Mucosa of rectum (tissue), 2 donors: ENCODE measurements at regions not wholly inside any gene's neighbourhood (a gene's known extent, or its start where the extent isn't known, plus 50 kb on each side); places are given as distances from the start of the nearest gene placed in this dataset.
"Not testable (repeated sequence)": the region's sequence is repeated elsewhere in the genome, so short reads cannot be mapped to it uniquely, and the experiment has no call there.

Experiments
- H3K27ac ChIP-seq, 2 donors: one replicate each; pipeline ENCODE4 v1.7.0; 2013; ENCODE audit warnings: inconsistent platforms in 2 of 2, low read depth in 2 of 2, low read length in 2 of 2
- H3K27me3 ChIP-seq, 2 donors: one replicate each; pipeline ENCODE4 v1.7.0; 2013; ENCODE audit warnings: low read length in 2 of 2; ENCODE audit not compliant: control insufficient read depth in 2 of 2, insufficient read depth in 2 of 2
- H3K36me3 ChIP-seq, 2 donors: one replicate each; pipeline ENCODE4 v1.7.0; 2013; ENCODE audit warnings: low read length in 2 of 2; ENCODE audit not compliant: control insufficient read depth in 2 of 2, insufficient read depth in 2 of 2
- H3K4me1 ChIP-seq, 2 donors: one replicate each; pipeline ENCODE4 v1.7.0; 2013; ENCODE audit warnings: low read length in 2 of 2, mild to moderate bottlenecking in 1 of 2; ENCODE audit not compliant: control insufficient read depth in 2 of 2, insufficient read depth in 2 of 2
- H3K4me3 ChIP-seq, 2 donors: one replicate each; pipeline ENCODE4 v1.7.0; 2013; ENCODE audit warnings: low read length in 2 of 2
- H3K9ac ChIP-seq, 2 donors: one replicate each; pipeline ENCODE4 v1.7.0; 2013; ENCODE audit warnings: low read length in 2 of 2, low read depth in 1 of 2, mild to moderate bottlenecking in 1 of 2
- H3K9me3 ChIP-seq, 2 donors: one replicate each; pipeline ENCODE4 v1.7.0; 2013; ENCODE audit warnings: low read length in 2 of 2; ENCODE audit not compliant: control insufficient read depth in 2 of 2
- donor health status: healthy.
- donor health status: Normal muscosa, but diverticular disease.

DNA sequence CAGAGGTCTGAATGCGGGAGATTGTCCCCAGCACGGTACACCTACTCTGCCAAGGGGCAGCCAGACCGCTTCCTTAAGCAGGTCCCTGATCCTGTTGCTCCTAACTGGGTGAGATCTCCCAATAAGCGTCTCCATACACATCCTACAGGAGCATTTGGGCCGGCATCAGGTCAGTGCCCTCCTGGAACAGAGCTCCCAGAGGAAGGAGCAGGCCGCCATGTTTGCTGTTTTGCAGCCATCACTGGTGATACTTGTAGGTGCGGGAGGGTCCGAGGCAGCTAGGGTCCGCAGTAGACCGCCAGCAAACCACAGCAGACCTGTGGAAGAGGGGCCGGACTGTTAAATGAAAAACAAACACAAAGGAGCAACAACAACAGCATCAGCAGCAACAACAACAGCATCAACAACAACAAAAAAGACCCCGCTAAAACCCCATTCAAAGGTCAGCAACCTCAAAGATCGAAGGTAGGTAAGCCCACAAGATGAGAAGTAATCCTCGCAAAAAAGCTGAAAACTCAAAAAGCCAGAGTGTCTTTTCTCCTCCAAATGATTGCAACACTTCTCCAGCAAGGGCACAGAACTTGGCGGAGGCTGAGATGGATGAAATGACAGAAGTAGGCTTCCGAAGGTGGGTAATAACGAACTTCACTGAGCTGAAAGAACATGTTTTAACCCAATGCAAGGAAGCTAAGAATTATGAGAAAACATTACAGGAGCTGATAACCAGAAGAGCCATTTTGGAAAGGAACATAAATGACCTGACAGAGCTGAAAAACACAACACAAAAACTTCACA lies 79.0 kb upstream of the CDH7 start:
- no peaks in the 10 kb centered on the region for H3K4me1 ChIP-seq
- no peak overlapping the region for H3K4me3 ChIP-seq
- H3K27me3 ChIP-seq: no peaks in the 10 kb centered on the region
- no peak overlapping the region for H3K9ac ChIP-seq
- no peaks in the 10 kb centered on the region for H3K9me3 ChIP-seq
- no peaks in the 10 kb centered on the region for H3K36me3 ChIP-seq
- H3K27ac ChIP-seq: no peak overlapping the region

DNA sequence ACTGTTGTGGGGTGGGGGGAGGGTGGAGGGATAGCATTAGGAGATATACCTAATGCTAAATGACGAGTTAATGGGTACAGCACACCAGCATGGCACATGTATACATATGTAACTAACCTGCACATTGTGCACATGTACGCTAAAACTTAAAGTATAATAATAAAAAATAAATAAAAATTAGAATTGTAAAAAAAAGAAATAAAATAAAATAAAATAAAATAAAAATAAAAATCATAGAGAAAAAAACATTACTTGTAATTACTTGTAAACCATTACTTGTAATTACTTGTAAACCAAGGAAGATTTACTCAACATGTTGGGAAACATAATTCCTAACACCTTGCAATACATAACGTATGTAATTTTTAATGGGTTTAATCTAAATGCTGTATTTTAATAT lies 80.7 kb upstream of the CDH7 start:
- not testable (repeated sequence) for H3K9ac ChIP-seq, H3K27me3 ChIP-seq, H3K9me3 ChIP-seq, H3K4me3 ChIP-seq, H3K4me1 ChIP-seq, H3K36me3 ChIP-seq, H3K27ac ChIP-seq

DNA sequence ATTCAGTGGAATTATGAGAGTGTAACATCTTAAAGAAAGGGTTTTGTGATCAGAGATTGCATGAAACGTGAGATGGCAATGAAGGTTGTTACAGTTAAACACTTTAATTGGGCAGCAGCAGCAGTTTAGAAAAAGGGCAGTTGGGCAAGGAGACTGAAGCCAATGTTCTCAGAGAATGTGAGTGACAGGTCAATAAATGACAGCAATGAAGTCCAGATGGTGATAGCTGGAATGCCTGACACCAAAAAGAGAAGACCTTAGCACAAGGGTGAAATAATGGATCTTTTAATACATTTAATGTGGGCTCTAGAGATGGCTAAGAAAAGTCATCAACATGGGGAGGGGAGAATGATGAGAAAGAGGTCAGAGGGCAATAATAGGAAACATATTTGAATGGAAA lies 89.4 kb upstream of the CDH7 start:
- Histone ChIP-seq H3K27me3 (no peaks in the 10 kb centered on the region), H3K4me3 (no peak overlapping the region), H3K36me3 (no peaks in the 10 kb centered on the region), H3K4me1 (no peaks in the 10 kb centered on the region), H3K27ac (no peak overlapping the region), H3K9me3 (no peaks in the 10 kb centered on the region), H3K9ac (no peak overlapping the region)

DNA sequence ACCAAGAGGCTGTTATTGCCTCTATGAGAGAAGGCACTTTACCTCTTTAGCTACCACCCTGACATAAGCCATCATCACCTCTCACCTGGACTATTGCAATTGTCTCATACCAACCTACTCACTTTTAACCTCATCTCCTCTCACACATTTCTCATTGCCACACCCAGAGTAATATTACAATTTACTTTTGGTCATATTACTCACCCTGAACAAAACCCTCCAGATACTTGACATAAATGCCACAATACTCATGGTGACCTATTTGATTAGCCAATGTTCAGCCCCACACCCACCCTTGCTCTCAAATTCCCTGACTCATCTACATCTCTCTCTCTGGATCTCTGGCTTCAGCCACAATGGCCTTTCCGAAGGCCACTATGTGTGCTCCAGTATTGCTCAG lies 90.9 kb upstream of the CDH7 start:
- Histone ChIP-seq H3K4me1 (no peaks in the 10 kb centered on the region), H3K36me3 (no peaks in the 10 kb centered on the region), H3K27ac (no peak overlapping the region), H3K27me3 (no peaks in the 10 kb centered on the region), H3K4me3 (no peak overlapping the region), H3K9ac (no peak overlapping the region), H3K9me3 (no peaks in the 10 kb centered on the region)

DNA sequence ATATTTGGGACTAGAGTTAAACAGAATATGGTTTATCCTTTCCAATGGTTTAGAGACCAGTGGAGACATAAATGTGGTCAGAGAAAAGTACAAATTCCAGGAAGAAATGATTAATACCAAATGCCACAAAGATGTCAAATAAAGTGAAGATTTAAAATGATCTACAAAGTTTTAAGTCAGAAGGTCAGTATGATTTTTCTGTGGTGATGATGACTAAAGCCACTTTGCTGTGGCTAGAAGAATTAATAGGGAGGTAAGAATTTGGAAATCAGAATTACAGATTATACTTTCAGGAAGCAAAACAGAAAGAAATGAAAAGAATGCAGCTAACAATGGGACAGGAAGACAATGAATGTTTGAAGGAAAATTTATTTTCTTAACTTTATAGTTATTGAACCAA lies 91.5 kb upstream of the CDH7 start:
- Histone ChIP-seq H3K4me3 (no peak overlapping the region), H3K9ac (no peak overlapping the region), H3K27ac (no peak overlapping the region), H3K9me3 (no peaks in the 10 kb centered on the region), H3K27me3 (no peaks in the 10 kb centered on the region), H3K4me1 (no peaks in the 10 kb centered on the region), H3K36me3 (no peaks in the 10 kb centered on the region)

- Histone ChIP-seq H3K9me3 (no peaks in the 10 kb centered on the region), H3K27ac (no peak overlapping the region), H3K9ac (no peak overlapping the region), H3K4me1 (no peaks in the 10 kb centered on the region), H3K4me3 (no peak overlapping the region), H3K36me3 (no peaks in the 10 kb centered on the region), H3K27me3 (no peaks in the 10 kb centered on the region)
Measured at GRCh38 chr18:65651192-65651591, 99.6 kb upstream of the CDH7 start.

- Histone ChIP-seq H3K4me1 (no peaks in the 10 kb centered on the region), H3K27ac (no peak overlapping the region), H3K4me3 (no peak overlapping the region), H3K9me3 (no peaks in the 10 kb centered on the region), H3K9ac (no peak overlapping the region), H3K36me3 (no peaks in the 10 kb centered on the region), H3K27me3 (no peaks in the 10 kb centered on the region)
Measured at GRCh38 chr18:65632236-65632635, 118.6 kb upstream of the CDH7 start.

DNA sequence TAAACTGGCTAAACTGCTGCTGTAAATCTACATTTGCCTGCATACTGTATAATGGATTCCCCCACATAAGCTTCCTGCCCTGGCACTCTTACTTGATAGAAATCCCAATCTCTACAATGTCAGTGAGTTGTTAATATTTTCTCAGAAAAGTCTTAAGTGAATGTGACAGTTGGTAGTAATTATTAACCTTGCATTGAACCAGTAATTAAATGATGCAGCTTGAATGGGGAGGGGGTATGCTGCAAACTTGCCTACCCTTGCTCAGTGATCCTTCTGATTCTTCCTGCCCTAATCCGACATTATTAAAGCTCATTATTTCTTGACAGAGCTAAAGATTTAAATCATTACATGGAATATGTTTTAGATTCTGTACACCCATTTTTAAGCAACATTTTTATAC lies 119.0 kb upstream of the CDH7 start:
- Histone ChIP-seq H3K27ac (no peak overlapping the region), H3K4me1 (no peaks in the 10 kb centered on the region)

GRCh38 chr18:65628390-65628789 lies 122.4 kb upstream of the CDH7 start:
- H3K4me1 ChIP-seq: no peaks in the 10 kb centered on the region
- no peaks in the 10 kb centered on the region for H3K9me3 ChIP-seq
- no peaks in the 10 kb centered on the region for H3K27me3 ChIP-seq
- no peak overlapping the region for H3K27ac ChIP-seq
- H3K4me3 ChIP-seq: no peak overlapping the region
- H3K9ac ChIP-seq: no peak overlapping the region
- H3K36me3 ChIP-seq: no peaks in the 10 kb centered on the region

More for the DNA sequence above, 119.0 kb upstream of the CDH7 start:
- Histone ChIP-seq H3K9me3 (no peaks in the 10 kb centered on the region), H3K36me3 (no peaks in the 10 kb centered on the region), H3K4me3 (no peak overlapping the region), H3K9ac (no peak overlapping the region), H3K27me3 (no peaks in the 10 kb centered on the region)

GRCh38 chr18:65623676-65624075 lies 127.1 kb upstream of the CDH7 start:
- Histone ChIP-seq H3K9me3 (no peaks in the 10 kb centered on the region), H3K27ac (no peak overlapping the region), H3K9ac (no peak overlapping the region), H3K36me3 (no peaks in the 10 kb centered on the region), H3K4me3 (no peak overlapping the region), H3K4me1 (no peaks in the 10 kb centered on the region), H3K27me3 (no peaks in the 10 kb centered on the region)

GRCh38 chr18:65622436-65622835 lies 128.4 kb upstream of the CDH7 start:
- H3K27ac ChIP-seq: no peak overlapping the region
- H3K9ac ChIP-seq: no peak overlapping the region
- H3K27me3 ChIP-seq: no peaks in the 10 kb centered on the region
- no peaks in the 10 kb centered on the region for H3K4me1 ChIP-seq
- H3K4me3 ChIP-seq: no peak overlapping the region
- no peaks in the 10 kb centered on the region for H3K36me3 ChIP-seq
- H3K9me3 ChIP-seq: no peaks in the 10 kb centered on the region
